Renal cortex interstitium (tissue), 11 donors: ENCODE measurements at regions not wholly inside any gene's neighbourhood (a gene's known extent, or its start where the extent isn't known, plus 50 kb on each side); places are given as distances from the start of the nearest gene placed in this dataset.
"Not testable (repeated sequence)": the region's sequence is repeated elsewhere in the genome, so short reads cannot be mapped to it uniquely, and the experiment has no call there.

ENCODE experiments used
- DNase-seq, 11 donors: peaks; one replicate each; pipeline ENCODE4 v3.0.0-alpha.2; 2013; ENCODE audit warnings: low read depth in 9 of 11, low spot score in 4 of 11; ENCODE audit errors: extremely low read depth in 1 of 11

DNA sequence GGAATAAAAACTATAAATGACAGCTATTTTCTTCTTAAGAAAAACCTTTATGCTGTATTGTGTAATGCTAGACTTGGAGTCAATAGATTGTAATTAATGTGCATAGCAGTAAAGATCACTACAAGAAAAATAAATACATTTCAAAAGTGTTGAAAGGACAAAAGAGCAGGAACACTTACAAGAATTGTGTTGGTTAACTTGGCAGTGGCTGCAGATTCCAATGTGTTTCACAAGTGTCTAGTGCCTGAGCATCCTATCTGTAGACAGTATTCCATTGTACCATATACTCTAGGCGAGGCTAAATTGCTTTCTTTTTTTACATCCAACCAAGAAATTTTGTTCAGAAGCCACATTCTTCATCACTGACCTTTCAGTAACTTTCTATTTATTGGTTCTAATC is 924.1 kb downstream of the EPHA7 start:
- DNase-seq: no peak

DNA sequence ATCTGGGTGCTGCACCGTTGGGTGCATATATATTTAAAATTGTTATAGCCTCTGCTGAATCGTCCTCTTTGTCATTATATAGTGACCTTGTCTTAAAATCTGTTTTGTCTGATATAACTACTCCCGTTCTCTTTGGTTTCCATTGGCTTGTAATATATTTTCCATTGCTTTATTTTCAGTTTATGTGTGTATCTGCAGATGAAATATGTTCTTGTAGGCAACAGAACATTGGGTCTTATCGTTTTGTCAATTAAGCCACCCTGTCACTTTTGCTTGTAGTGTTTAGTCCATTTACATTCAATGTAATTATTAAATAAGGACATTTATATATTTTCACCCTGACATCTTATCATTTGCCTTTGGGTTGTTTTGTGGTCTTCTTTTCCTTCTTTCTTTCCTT is 933.9 kb downstream of the EPHA7 start:
- DNase-seq: no peak

DNA sequence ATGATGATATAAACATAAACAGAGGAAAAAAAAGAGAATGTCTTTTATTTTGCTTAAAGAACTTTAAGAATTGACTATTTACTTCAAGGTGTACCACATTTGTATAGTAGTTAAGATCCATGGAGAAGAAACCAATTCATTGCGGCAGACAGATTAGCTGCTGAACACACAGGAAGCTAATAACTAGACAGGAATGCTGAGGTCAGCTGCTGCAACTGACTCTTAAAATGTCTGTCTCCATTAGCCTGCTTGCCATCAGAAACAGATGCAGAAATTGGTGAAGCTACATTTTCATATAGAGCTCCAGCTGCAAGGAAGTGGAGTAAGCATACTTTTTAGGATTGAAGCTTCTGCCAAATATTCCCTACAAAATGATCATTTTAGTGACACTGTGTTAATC is 939.5 kb downstream of the EPHA7 start:
- peak in 1 of 11 donors; percentile 3 for DNase-seq

DNA sequence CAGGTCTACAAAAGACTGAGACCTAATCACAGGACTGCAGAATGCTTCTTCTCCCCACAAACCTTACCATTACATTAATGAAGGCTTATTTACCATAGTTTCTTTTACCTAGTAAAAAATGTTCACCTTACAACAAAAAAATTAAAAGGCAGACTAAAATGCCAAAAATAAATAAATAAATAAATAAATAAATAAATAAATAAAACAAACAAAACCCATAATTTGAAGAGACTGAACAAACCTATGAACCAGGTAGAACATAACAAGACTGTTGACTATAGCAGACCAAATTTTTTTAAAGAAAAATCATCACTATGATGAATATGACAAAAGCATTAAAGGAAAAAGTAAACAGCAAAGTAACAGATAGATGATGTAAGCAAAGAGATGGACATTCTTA is 946.3 kb downstream of the EPHA7 start:
- no peak for DNase-seq

DNA sequence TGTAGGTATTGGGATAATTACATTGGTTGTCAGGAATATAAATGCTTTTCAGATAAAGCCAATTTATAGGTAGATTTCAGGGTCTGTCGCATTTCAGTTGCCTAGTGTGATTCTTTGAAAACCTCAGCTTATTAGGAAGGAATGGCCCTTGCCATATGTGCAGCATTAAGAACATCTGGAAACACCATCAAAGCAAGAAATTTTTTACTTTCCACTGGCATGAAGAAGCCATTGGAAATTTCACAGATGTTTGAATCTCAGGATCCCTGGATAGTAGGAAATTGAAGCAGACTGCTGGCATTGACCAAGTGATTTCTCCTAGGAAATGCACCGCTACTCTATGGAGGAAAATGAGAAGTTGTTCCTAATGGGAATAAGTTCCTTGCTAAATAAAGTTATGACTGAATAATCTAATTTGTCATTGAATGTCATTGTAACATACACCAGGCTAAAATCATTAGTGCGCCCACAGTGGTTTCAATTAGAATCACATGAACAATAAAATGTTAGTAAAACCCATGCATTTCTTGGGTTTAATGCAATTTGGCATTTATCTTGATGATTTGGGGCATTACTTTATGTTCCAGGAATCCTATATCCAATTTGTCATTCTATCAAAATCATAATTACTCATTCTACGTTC is 950.1 kb downstream of the EPHA7 start:
- no peak for DNase-seq

DNA sequence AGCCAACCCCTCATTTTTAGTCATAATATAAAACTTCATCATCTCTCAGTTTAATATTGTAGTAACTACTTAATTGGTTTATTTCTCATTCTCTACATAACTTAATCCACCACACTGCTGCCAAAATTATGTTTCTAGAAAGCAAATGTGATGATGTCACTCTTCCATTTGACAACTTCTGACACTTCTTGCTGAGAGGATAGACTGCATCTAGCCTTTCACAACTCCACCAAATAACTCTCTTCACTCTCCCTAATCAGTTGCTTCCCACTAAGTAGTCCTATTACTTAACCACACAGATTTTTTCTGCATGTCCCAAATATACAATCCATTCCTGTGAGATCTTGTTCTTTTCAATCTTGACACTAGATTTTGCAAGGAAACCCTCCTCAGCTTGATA is 951.3 kb downstream of the EPHA7 start:
- no peak for DNase-seq

DNA sequence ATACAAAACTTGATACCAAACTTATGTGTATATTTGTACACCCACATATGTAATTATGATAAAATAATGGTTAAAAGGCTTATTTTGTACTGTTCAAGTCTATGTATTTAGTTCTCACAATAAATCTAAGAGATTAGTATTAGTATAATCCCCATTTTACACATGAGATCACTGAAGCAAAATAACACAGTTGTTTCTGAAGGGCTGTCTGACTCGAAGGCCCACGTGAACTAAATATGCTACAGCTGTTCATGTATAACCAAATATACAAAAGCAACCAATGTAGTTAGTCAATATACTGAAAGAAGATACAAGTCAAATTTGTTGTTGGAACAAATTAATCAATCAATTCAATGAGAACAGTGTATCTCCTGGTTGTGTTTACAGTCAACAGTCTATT is 959.2 kb downstream of the EPHA7 start:
- no peak for DNase-seq

DNA sequence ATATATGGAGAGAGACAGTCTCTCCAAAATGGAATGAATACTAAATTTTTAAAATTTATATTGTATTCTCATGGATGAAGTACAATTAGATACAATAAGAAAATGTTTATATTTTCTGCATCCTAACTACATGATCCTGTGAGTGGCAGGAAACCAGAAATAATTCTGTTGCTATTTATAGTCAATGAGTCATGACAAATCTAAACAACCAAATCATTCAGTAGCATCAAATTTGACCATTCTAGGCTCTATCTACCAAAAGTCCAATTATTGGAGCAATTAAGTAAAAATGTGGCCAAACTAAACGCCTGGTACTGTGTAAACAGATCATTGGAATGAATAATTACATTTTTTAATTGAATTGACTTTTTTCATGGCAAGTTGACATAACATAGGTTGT is 959.8 kb downstream of the EPHA7 start:
- no peak for DNase-seq

DNA sequence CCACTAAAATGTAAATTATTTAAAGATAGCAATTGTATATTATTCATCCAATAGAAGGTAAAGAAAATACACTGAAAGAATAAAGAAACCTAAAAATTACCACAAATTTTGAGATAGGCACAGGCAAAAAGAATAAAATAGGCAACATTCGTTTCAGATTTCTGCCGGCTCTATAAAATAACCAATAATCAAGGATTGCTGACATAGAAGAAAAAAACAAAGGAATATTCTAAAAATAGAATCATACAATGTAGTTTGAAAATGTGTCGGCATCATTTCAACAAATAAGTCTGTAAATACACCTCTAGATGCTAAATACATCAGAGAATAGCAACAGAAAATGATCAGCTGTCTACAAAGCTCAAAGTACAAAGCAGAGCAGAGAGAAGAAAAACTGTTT is 973.3 kb downstream of the EPHA7 start:
- no peak for DNase-seq

DNA sequence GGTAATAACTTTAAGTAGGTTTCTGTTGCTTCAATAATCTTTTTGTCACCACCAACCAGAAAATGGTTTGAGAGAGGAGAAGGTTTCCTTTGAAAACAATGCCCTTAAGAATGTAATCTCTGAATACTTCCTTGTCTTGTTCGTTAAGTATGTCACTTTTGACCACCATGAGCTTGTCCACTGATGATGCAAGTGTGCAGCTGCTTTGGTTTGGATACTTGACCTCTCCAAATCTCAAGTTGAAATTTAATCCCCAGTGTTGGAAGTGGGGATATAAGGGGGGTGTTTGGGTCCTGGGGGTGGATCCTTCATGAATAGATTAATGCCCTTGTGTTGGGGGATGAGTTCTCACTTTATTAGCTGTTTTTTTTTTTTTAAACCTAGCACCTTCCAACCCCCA is 985.4 kb downstream of the EPHA7 start:
- DNase-seq: no peak

DNA sequence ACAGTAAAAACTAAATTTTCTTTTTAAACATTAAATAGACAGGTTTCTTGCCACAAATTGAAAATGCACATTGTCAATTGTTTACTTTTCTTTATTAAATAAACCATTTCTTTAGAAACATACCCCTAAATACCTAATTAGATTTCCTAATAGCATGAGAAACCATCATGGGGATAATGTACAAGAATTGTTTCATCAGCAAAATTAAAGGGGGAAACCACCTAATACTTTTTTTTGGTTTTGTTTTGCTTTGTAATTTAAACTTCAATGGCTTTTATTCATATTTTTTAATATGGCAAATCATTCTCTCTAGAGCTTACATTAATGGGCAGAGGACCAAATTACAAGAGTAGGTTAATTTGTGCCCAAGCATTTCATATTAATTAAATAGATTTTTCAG is 987.9 kb downstream of the EPHA7 start:
- no peak for DNase-seq

DNA sequence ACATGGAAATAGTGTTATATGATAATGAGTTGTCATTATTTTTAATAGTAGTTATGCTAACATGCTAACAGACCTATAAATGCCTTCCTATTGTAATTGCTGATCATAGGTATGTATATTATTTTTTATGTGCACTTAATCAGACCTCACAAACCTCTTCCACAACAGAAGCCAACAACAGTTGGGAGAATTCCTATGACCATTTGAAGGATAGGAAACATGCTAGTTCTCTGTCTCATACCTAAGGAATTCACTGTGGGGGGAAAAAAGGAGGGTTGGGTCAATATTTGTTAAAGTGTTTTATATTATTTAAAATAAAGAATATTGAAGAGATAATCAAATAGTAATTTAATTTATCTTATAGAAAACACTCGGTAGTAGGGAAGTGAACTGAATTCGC is 990.9 kb downstream of the EPHA7 start:
- DNase-seq: no peak

DNA sequence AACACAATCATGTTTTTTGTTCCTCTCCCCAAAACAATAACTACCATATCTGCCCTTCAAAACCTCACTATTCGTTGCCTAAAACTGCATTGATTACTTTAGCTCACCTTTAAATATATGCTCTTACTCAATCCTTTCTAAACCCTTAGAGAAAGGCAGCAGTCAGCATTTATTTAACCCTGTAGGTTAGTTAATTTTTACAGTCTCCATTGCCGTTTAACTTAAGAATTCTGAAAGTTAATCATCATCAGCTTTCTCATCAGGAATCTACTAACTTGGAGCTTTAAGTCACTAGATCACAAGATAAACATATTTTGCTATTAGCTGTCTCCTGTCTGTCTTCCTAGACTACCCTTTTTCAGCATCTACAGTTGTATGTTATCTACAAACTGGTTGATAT is 991.9 kb downstream of the EPHA7 start:
- peak in 1 of 11 donors; percentile 12 for DNase-seq

DNA sequence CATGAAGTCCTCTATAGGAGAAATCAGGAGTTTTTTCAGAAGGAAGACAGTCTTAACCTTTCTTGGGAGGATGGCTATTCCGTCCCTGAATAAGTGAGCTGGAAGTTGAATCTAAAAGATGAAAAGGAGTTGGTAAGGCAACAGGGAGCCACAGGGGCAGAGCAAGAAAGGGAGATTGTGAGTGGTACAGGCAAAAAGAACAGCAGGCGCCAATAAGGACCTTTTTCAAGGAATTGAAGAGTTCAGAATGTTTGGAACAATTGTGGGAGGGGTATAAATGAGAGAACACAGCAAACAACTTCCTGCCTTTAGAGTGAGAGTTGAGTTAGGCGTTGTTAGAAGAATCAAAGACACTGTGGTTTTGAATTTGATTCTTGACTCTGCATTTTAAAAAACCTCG is 1003.7 kb downstream of the EPHA7 start:
- no peak for DNase-seq

DNA sequence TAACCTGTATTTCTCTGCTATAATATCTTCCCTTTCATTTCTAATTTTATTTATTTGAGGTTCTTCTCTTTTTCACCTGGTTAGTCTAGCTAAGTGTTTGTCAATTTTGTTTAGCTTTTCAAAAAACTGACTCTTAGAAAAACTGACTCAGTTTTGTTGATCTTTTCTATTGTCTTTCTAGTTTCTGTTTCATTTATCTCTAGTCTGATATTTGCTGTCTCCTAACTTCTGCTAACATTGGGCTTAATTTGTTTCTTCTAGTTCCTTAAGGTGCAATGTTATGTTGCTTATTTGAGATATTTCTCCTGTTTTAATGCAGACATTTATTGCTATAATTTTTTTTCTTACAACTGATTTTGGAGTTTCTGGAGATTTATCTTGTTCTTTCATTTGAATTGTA is 1011.0 kb downstream of the EPHA7 start:
- DNase-seq: no peak

DNA sequence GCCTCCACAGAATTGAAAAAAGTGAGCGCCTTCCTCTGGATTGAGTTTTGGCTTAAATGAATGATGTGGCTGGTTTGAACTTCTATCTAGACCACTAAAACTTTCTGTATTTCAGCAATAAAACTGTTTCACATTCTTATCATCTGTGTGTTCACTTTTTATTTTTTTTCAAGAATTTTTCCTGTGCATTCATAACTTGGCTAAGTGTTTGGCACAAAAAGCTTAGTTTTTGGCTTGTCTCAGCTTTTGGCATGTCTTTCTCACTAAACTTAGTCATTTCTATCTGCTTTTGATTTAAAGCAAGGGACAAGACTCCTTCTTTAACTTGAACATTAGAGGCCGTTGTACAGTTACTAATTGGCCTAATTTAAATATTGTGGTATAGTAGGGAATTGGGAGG is 1015.1 kb downstream of the EPHA7 start:
- DNase-seq: no peak

DNA sequence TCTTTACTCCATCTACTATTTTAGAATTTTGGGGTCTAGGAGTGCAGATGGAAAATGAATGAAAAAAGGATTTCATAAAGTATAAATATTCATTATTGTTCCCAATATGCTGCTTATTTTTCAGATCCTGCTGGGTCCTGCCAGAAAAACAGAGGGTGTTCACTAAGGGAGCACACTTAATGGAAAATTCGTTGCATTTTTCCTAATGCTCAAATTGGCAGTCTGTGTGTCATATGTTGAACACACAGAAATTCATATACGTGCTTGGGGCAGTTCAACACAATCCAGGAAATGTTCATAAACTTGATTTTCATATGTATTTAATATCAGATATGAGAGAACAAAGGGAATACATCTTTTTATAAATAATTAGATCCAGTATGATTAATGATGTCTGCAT is 1019.4 kb downstream of the EPHA7 start:
- no peak for DNase-seq

DNA sequence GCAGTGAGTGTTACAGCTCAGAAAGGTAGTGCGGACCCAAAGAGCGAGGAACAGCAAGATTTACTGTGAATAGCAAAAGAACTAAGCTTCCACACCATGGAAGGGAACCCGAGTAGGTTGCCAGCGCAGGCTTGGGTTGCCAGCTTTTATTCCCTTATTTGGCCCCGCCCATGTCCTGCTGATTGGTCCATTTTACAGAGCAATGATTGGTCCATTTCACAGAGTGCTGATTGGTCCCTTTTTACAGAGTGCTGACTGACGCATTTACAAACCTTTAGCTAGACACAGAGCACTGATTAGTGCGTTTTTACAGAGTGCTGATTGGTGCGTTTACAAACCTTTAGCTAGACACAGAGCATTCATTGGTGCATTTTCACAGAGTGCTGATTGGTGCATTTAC is 1030.7 kb downstream of the EPHA7 start:
- not testable (repeated sequence) for DNase-seq

DNA sequence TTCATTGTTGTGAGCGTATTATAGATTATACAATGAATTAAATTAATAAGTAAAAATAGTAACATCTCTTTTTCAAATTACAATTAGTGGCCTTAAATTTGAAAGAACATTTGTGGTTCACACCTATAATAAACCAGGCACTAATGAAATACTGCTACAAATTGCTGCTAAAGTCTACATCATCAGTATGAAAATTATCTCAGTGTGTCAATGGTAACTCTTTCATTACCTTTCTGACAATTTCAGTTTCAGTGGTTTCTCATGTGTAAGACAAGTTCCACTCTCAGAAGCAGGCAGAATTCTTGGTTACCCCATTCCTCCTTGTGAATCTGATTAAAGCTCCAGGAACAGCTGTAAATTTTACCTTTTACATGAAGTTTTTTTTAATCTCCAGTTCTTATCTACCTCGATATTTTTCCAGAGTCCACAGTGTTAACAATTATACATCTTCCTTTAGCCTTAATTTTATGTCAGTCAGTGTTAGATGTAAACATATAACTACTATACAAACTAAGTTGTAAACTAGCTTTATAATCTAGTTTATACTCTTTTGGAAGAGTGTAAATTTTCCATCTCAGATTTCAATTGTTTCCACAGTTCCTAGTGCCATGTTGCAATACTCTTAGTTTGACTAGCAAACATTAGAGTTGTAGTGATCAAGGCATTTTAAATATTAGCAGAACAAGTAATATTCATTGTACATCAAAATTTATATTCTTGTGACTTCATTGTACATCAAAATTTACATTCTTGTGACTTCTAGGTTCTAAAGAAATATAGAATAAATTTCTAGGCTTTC is 1038.4 kb downstream of the EPHA7 start:
- DNase-seq: no peak

DNA sequence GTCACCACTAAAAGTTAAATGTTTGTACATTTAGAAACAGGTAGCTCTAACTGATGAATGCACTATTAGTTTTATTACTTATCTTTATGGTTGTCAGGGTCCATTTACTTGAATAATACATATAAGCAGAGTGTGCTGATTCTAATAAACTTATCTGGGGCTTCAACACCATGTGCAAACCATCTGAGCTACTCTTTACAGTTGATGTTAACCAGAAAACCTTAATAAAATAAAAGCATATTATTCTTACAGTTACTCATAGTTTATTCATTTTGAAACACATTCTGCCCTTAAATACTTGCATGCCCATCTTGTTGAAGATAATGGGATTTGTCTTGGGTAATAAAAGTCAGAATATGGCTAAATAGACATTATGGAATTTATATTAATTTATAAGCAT is 1042.2 kb downstream of the EPHA7 start:
- DNase-seq: peak in 4 of 11 donors; percentile 23 to 30 (median 28)

DNA sequence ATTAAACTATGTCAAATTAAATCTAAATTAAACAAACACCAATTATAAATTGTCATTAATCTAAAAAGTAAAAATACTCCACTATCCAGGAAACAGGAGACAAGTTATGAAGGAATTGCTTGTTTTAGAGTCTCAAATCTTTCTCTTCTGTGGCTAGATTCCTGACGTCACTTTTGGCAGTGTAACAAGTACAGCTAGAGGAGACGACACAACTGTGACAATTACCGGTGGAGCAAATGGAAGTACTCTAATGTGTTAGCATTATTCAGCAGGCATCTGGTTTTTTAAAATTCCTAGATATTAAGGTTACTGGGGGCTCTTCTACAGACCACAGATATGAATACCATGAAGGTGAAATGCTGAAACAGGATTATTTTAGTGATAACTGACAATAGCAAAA is 1042.7 kb downstream of the EPHA7 start:
- DNase-seq: peak; percentile 59 to 84 (median 71)
